HCEC 1CT (cell line): ENCODE measurements at regions not wholly inside any gene's neighbourhood (a gene's known extent, or its start where the extent isn't known, plus 50 kb on each side); places are given as distances from the start of the nearest gene placed in this dataset.
"Not testable (repeated sequence)": the region's sequence is repeated elsewhere in the genome, so short reads cannot be mapped to it uniquely, and the experiment has no call there.

Source experiments
- DNase-seq: peaks from one replicate; pipeline ENCODE4 v3.0.0-alpha.2; 2017

- no peak for DNase-seq
These were observed 265.2 kb upstream of the SGO1 start for GRCh38 chr3:20451170-20451569.

DNA sequence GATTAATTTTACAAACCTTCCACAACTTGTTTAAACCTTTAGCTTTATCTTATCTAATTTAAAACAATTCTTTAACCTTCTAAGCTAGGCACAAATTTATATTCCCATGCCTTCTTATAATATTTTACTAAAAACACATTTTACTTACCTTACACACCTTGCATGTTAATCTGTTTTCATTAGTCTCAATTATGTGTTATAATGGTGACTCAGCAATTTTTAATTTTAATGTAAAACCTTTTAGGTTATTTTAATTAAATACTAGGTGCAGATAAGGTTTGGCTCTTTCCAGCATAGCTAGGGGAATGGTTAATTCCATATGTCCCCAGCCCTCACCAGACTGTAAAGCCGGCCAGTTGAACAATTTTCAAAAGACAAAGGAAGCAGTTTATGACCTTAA is 264.6 kb upstream of the SGO1 start:
- no peak for DNase-seq

DNA sequence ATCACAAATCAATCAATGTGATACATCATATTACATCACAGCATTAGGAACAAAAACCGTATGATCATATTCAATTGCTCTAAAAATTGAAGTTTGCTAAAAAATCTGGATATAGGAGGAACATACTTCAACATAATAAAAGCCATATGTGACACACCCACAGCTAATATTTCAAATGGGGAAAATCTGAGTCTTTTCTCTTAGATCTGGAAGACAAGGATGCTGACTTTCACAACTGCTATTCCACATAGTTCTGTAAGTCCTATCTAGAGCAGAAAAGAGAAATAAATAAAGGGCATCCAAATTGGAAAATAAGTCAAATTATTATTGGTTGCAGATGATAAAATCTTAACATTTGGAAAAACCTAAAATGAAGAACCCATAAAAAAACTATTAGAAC is 256.8 kb upstream of the SGO1 start:
- DNase-seq, result no peak

- not testable (repeated sequence) for DNase-seq
These were observed 241.3 kb upstream of the SGO1 start for GRCh38 chr3:20427268-20427667.

DNA sequence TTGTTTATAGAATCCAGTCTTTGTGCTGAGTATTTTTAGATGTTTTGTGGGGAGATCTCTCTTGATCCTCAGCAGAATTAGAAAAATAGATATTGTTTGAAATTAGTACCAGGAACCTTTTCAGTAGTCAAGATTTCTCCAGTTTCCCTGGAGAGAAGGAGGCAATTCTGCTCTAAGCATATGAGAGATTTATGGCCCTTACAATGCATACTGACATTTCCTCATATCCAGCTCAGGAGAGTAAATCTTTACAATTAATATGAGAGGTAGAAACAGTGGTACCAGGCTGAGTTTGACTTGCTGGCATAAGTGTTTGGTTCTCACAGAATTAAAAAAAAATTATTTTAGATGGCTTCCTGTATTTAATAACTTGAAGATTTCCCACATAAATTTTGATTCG is 239.1 kb upstream of the SGO1 start:
- no peak for DNase-seq

DNA sequence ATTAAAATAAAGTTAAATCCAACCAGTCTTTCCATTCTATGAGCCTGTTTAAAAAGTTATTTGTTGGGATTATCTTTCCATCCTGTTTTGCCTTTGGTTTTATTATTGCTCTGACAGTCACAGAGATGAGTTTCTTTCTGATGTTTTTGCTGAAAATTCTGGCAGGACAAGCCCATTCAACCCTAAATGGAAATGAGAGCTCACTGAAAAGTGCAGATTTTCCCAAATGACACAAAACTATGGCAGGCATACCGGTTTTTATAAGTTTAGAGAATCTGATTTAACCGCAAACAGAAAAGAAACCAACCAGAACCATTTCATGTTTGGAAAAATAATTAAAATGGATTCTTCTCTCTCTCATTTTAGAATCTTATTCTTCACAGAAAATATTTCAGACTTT is 238.1 kb upstream of the SGO1 start:
- no peak for DNase-seq

DNA sequence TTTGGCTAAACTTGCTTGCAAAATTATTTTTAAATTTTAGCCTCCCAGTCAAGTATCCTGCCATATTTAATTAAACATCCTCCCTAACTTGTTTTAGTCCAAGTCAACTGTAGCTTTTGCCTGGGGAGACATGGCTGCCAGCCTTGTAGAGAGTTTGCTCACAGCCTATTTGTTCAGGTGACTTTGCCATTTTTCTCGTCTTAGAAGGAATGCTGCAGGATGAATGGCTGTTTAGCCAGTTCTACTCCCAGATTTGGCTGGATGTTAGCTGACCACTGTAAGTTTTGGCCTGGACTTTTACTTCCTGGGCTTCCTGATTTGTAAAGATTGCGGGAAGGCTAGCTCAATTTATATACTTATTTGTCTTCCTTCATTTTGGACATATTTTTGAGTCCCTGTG is 236.4 kb upstream of the SGO1 start:
- no peak for DNase-seq

DNA sequence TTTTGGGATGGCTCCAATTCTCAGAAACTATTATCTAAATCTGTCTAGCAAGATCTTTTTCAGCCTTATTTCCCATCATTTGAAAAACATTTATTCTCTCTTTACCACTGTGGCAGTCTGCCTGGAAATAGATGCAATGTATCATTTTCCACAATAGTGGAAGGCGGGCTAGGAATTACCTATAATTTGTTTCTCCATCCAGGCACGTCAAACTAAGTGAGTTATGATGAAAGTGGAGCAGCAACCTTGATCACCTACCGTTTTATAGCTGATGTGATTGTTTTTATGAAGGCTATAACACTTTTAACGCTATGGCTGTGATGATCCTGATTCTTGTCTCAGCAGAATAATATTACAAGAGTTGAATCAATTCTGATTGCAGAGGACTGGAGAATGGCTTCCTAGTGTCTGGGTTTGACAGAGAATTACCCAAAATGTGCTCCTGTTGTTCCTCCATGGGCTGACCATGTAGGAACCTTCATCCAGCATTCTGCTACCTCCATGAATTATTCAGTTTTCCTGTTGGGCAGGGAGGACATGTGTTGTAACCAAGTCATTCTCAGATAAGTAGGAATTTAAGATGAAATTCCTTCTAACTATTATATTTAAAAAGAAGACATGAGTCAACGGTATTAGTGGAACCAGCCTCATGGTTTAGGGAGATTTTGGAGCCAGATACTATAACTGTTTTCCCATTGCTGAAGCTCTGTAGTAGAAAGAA is 231.5 kb upstream of the SGO1 start:
- DNase-seq, result no peak

GRCh38 chr3:20406611-20407011 is 220.6 kb upstream of the SGO1 start:
- DNase-seq, result no peak

GRCh38 chr3:20405744-20406143 is 219.7 kb upstream of the SGO1 start:
- DNase-seq, result no peak

DNA sequence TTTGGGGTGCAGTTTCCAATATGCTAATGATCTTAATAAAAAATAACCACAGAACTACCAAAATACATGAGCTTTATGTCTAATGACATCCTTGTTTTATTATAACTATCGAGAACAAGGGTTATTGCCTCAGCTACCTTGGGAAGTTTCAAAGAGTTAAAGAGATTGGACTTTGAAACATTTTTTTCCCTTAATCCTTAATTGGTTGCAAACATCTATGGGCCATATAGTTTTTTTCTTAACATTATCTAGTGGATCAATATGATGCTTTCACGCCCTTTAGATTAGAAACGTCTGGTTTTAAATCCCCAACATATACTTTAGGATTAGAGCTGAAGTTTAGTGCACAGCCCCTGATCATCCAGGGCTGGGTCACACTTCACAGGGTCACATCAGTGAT is 219.2 kb upstream of the SGO1 start:
- DNase-seq, result no peak

GRCh38 chr3:20404741-20405100 is 218.7 kb upstream of the SGO1 start:
- no peak for DNase-seq

GRCh38 chr3:20403986-20404740 is 218.2 kb upstream of the SGO1 start:
- DNase-seq, result no peak

DNA sequence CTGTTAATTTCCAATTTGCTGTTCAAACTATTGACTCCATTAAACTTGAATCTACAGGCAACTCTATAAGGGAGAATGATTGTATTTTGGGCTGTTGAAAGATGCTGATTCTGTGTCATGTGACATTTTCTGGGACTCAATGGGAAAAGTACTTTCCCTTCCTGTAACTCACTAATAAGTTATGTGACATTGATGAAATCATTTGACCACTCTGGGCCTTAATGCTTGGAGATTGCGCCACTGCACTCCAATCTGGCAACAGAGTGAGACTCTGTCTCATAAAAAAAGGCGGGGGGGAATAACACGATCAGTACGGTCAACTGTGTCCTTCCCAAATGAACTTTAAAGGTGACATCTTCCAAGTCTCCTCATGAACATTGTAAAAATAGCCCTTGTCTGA is 215.2 kb upstream of the SGO1 start:
- no peak for DNase-seq

DNA sequence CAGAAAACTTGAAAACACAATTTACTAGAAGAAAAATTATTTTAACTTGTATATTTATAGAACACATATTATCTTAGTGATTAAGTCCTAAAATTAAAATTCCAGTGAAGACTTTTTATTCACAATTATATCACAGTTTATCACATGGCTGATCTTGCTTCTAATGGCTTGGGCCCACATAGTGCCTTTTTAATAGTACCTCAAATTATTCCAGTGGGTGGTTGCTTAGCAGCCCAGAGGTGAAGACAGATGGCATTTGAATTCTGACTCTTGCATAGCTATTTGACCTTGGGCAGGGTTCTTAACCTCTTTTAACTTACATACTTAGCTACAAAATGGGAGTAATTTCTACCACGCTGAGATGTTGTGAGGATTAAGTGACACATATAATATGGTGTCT is 214.7 kb upstream of the SGO1 start:
- DNase-seq, result no peak

DNA sequence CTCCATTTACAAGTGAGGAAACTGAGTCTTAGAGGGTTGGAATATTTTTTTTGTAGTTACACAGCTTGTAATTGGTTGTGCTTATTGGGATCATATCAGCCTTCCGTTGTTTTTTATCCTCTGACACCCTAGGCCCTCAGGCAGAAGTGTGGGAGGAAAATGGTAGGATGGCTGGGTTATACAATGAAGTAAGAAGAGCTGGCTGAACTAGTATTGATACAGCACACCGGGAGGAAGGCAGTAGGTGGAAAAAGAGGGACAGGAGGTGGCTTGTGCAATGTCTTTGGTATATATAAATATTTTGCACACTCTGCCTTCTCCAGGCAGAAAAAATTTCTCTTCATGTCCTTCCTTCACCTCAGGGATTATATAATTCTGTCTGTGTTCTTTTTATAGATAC is 214.3 kb upstream of the SGO1 start:
- no peak for DNase-seq

- DNase-seq, result no peak
These were observed 210.3 kb upstream of the SGO1 start for GRCh38 chr3:20396335-20396734.

DNA sequence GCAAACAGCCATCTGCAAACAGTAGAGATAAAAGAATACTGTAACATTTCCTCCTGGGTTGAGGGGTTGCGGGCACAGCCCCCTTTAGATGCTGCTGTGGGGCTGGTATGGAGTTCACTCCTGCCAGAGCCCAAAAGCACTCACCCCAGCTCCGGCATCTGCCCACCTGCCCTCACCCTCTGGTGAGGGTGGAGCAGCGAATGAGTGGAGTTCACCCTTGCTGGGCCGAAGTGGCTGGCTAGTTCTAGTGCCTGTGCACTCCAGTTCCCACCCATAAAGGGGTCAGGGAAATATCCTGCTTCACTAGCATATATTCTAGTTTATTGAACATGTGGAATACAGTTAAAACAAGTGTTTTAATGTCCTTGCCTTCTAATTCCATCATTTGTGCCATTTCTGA is 209.7 kb upstream of the SGO1 start:
- no peak for DNase-seq

DNA sequence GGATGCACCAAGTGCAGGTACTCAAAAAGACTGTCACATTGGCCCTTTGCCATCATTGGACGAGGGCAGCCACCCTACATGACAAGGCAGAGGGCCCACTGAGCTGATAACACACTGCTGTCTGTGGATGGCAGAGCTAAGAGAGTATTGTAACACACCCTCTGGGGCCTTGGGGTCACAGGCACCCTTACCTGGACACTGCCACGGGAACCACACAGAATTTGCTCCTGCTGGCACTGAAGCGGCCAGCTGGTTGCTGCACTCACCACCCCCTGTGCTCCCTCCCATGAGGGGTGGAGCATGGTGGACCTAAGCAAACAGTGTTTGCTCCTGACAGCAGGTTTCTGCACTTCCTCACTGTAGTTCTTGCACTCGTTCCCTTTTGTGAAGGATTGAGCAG is 208.2 kb upstream of the SGO1 start:
- DNase-seq, result no peak

DNA sequence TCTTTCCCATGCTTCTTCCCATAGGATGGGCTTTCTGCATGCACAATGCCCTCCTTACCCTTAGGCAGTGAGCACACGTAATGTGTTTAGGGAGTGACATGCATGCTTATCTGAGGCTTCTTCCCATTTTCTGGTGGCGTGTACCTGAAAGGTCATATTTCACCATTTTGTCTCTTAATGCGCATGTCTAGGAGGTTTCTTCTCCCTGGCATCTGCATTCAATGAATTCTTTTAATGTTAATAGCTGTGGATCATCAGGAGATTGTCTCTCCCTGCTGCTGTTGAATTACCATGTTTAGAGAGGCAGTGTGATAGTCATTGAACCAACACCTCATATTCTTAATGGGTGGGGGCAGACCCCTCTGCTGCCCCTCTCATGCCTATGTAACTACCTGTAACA is 205.6 kb upstream of the SGO1 start:
- DNase-seq, result no peak

DNA sequence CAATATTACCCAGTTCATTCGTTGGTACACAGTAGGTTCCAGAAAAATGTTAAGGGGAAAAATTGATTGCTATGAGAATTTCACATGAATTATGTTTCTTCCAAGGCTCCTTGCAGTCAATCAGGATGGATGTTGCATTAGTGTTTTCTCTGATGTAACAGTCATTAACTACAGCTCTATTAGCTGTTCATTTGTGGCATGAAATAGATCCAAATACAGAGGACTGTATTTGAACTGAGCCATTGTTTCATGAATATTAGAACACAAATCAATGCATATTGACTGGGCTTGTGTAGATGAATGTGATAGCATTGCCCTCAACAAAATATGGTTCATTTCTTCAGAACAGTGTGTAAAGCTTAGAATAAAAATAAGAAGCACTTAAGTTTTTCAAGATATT is 203.0 kb upstream of the SGO1 start:
- no peak for DNase-seq

- no peak for DNase-seq
These were observed 194.3 kb upstream of the SGO1 start for GRCh38 chr3:20380295-20380694.

DNA sequence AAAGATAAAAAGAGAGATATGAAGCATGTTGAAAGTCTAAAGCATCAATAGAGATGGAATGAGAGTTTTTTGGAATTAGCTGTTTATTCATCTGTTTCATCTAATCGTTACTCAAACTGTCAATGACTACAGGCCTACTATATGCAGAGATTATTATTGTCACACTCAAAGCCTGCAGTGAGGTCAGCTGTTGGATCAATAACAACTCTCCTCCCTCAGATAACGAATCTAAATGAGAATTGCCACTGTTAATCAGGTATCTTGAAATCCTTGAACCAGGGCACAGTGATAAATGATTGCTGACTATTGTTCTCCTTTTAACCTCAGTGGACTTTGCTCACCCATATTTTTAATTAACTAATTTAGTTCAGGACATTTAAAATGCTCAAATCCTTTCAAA is 192.3 kb upstream of the SGO1 start:
- no peak for DNase-seq

DNA sequence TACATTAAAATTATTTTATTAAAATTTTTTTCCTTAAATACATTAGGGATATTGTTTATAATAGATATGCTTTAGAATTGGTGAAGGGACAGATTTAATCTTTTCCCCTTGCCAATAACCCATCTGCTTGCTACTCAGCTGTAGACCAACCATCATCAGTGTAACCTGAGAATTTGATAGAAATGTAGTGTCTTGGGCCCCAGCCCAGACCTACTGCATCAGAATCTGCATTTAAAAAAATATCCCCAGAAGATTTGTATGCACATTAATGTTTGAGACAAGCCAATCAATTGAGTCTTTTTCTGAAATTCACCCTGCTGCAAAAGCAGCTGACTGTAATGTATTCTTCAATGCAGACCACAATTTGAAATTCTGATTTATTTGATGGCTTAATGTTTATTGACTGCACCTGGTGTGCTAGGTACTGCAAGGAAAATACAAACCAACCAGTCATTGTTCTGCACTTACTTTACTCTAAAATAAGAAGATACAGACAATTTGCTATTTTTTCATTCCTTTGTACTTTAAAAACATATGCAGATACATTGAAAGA is 190.7 kb upstream of the SGO1 start:
- no peak for DNase-seq

DNA sequence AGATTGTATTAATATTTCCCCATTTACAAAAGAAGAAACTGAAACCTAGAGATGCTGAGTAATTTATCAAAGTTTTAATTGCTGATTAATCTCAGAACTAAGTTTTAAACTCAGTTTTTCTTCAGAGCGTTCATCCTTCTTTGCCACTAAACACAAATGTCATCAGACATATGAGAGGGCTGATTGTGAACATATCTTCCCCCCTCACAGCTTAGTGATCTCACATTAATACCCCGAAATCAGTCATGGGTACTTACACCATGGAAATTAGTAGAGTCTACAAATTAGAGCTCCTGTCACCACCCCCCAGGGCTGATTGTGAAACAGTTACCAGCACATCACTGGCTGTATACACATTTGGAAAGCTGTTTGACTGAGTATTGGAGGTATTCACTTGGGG is 189.3 kb upstream of the SGO1 start:
- DNase-seq, result no peak
